ENCODE measurements at regions not wholly inside any gene's neighbourhood (a gene's known extent, or its start where the extent isn't known, plus 50 kb on each side); places are given as distances from the start of the nearest gene placed in this dataset.

DNA sequence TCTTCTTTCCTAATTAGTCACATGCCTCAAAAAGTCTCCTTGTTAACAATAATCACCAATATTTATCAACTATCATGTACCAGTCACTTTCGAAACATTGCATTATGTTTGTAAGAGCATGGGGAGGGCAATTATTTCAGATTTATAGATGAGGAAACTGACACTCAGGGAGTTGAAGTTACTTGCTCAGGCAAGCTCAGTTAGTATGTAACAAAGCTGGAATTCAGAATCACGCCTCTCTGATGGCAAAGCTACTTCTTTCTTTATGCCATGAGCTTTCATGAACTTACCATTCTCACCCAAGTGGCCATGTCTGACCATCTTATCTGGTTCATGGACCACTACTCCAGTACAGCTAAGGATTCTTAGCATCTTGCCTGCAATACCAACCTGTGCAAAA is 183.4 kb upstream of the TANK start:
- intact Hi-C loops (cut with micrococcal nuclease), result no loop called here
- Mint-ChIP-seq H3K9me3 (ENCODE audit: insufficient read depth) (no peaks in the 10 kb centered on the region), H3K4me1 (no peaks in the 10 kb centered on the region), H3K4me3 (no peak overlapping the region), H3K27me3 (peaks cover 20% of the 10 kb centered on the region), H3K27ac (no peak overlapping the region)
- Histone ChIP-seq H3K4me2 (replicated peaks; ENCODE audit: low read depth, low read length, poor library complexity, severe bottlenecking) (no peak overlapping the region), H3K27ac (ENCODE audit: low read length in 2 of 2) (no peak overlapping the region), H3K79me2 (ENCODE audit: control insufficient read depth, insufficient read depth, low read length) (no peaks in the 10 kb centered on the region), H3K9me3 (ENCODE audit: control extremely low read depth in 1 of 3, control insufficient read depth in 2 of 3, insufficient read depth in 1 of 3, low read length in 2 of 3) (peaks cover 0 to 1% (median 0%) of the 10 kb centered on the region in 3 donors), H3K9ac (ENCODE audit: low read length) (no peak overlapping the region), H3K27me3 (replicated peaks in 1 of 4; ENCODE audit: control extremely low read depth in 1 of 4, control insufficient read depth in 3 of 4, insufficient read depth in 4 of 4, low read length in 3 of 4) (peaks cover 0 to 6% (median 0%) of the 10 kb centered on the region in 4 experiments), H3K36me3 (replicated peaks in 1 of 2; ENCODE audit: control extremely low read depth in 1 of 2, control insufficient read depth in 1 of 2, extremely low read depth in 1 of 2, insufficient read depth in 2 of 2, low read length in 1 of 2) (no peaks in the 10 kb centered on the region), H3K4me1 (ENCODE audit: control insufficient read depth in 2 of 2, insufficient read depth in 2 of 2, low read length in 2 of 2) (no peaks in the 10 kb centered on the region), H2AFZ (ENCODE audit: insufficient read depth, low read depth, low read length, poor library complexity, severe bottlenecking) (no peak overlapping the region), H3K4me3 (ENCODE audit: control extremely low read depth in 1 of 5, extremely low read depth in 1 of 5, insufficient read depth in 1 of 5, low read depth in 2 of 5, low read length in 4 of 5) (no peak overlapping the region), H4K20me1 (ENCODE audit: control insufficient read depth, insufficient read depth, low read length, poor library complexity, severe bottlenecking) (no peaks in the 10 kb centered on the region)
- DNase-seq (no peak), ATAC-seq (ENCODE audit: low read depth) (no peak)
- ChIA-PET POLR2A (no interaction called here), CTCF (interaction anchor here (0.8 to 2.6 kb wide), 2 partner anchors 16 to 653 kb away, joined by 4 to 7 read pairs; no protein-coding TSS in a partner anchor)
- WGBS (ENCODE audit: insufficient coverage), result 100% methylated on average over 1 of the region's 2 CpGs
- TF ChIP-seq, protein P1, sequence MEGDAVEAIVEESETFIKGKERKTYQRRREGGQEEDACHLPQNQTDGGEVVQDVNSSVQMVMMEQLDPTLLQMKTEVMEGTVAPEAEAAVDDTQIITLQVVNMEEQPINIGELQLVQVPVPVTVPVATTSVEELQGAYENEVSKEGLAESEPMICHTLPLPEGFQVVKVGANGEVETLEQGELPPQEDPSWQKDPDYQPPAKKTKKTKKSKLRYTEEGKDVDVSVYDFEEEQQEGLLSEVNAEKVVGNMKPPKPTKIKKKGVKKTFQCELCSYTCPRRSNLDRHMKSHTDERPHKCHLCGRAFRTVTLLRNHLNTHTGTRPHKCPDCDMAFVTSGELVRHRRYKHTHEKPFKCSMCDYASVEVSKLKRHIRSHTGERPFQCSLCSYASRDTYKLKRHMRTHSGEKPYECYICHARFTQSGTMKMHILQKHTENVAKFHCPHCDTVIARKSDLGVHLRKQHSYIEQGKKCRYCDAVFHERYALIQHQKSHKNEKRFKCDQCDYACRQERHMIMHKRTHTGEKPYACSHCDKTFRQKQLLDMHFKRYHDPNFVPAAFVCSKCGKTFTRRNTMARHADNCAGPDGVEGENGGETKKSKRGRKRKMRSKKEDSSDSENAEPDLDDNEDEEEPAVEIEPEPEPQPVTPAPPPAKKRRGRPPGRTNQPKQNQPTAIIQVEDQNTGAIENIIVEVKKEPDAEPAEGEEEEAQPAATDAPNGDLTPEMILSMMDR (IDR thresholded peaks at IDR 0.05), result no peak
- TF ChIP-seq EZH2 (IDR thresholded peaks at IDR 0.05; ENCODE audit: borderline replicate concordance, insufficient read depth, low read depth, low read length, poor library complexity, severe bottlenecking), result no peak

DNA sequence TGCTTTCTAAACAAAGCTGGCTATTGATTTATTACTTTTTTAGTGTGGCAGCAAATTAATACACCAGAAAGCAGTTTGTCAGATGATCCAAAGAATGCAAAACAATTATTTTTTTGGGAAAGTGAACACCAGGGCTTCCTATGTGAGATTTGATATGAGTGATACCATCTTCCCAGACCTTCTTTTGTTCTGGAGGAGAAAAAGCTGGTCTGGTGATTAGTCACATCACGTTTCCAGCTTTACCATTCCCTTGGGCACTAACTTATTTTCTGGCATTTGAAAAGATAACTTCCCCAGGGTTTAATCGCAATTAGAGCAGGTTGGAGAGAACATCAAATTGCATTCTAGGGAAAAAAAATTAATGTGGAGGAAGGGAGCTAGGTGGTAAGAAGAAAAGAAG is 182.9 kb upstream of the TANK start:
- ChIA-PET CTCF (interaction anchor here (0.8 to 2.6 kb wide), 4 partner anchors 15 to 653 kb away, joined by 3 to 7 read pairs (median 5); no protein-coding TSS in a partner anchor), POLR2A (no interaction called here)
- Histone ChIP-seq H3K4me2 (replicated peaks; ENCODE audit: low read depth, low read length, poor library complexity, severe bottlenecking) (no peak overlapping the region), H2AFZ (ENCODE audit: insufficient read depth, low read depth, low read length, poor library complexity, severe bottlenecking) (no peak overlapping the region), H4K20me1 (ENCODE audit: control insufficient read depth, insufficient read depth, low read length, poor library complexity, severe bottlenecking) (no peaks in the 10 kb centered on the region), H3K9ac (ENCODE audit: low read length) (no peak overlapping the region), H3K4me3 (ENCODE audit: control extremely low read depth in 1 of 5, extremely low read depth in 1 of 5, insufficient read depth in 1 of 5, low read depth in 2 of 5, low read length in 4 of 5) (no peak overlapping the region), H3K27ac (ENCODE audit: low read length in 2 of 2) (no peak overlapping the region), H3K36me3 (replicated peaks in 1 of 2; ENCODE audit: control extremely low read depth in 1 of 2, control insufficient read depth in 1 of 2, extremely low read depth in 1 of 2, insufficient read depth in 2 of 2, low read length in 1 of 2) (no peaks in the 10 kb centered on the region), H3K79me2 (ENCODE audit: control insufficient read depth, insufficient read depth, low read length) (no peaks in the 10 kb centered on the region), H3K9me3 (ENCODE audit: control extremely low read depth in 1 of 3, control insufficient read depth in 2 of 3, insufficient read depth in 1 of 3, low read length in 2 of 3) (peaks cover 0 to 1% (median 0%) of the 10 kb centered on the region in 3 donors), H3K4me1 (ENCODE audit: control insufficient read depth in 2 of 2, insufficient read depth in 2 of 2, low read length in 2 of 2) (no peaks in the 10 kb centered on the region), H3K27me3 (replicated peaks in 1 of 4; ENCODE audit: control extremely low read depth in 1 of 4, control insufficient read depth in 3 of 4, insufficient read depth in 4 of 4, low read length in 3 of 4) (peaks cover 0 to 6% (median 0%) of the 10 kb centered on the region in 4 experiments)
- intact Hi-C loops (cut with micrococcal nuclease), result no loop called here
- no peak overlapping the region for H3K4me3 Mint-ChIP-seq
- WGBS (ENCODE audit: insufficient coverage), result no CpG with 5 or more reads among the region's 2 CpGs
- TF ChIP-seq, protein P1 (IDR thresholded peaks at IDR 0.05), result no peak
- no peak for TF ChIP-seq EZH2 (IDR thresholded peaks at IDR 0.05; ENCODE audit: borderline replicate concordance, insufficient read depth, low read depth, low read length, poor library complexity, severe bottlenecking)
- no peak overlapping the region for H3K27ac Mint-ChIP-seq
- no peaks in the 10 kb centered on the region for H3K9me3 Mint-ChIP-seq (ENCODE audit: insufficient read depth)
- peaks cover 20% of the 10 kb centered on the region for H3K27me3 Mint-ChIP-seq
- H3K4me1 Mint-ChIP-seq, result no peaks in the 10 kb centered on the region
- no peak for ATAC-seq (ENCODE audit: low read depth)
- DNase-seq, result no peak

Data from B cell (primary cell).